ENCODE measurements at regions not wholly inside any gene's neighbourhood (a gene's known extent, or its start where the extent isn't known, plus 50 kb on each side); places are given as distances from the start of the nearest gene placed in this dataset.

DNA sequence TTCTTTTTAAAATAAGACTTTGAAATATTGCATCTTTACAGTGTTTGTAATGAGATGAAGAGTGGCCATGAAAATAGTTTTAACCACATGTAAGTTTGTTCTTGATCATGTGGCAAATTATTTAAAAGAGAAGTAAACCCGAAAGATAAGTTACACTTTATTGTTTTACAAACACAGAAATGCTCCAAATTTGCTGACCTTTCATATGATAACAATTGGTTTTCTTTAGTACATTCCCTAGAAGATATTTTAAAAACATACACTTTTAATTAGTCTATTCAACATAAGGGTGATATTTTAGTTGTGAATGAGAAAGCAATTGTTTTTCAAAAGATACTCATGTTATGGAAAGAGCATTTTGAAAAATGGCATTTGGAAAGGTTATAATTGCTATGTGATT lies 287.7 kb downstream of the PSAT1 start:
- Histone ChIP-seq H3K4me1 (ENCODE audit: low read length) (no peaks in the 10 kb centered on the region), H4K20me1 (ENCODE audit: insufficient read depth, low read length) (no peaks in the 10 kb centered on the region), H3K27me3 (replicated peaks; ENCODE audit: insufficient read depth, low read length) (no peaks in the 10 kb centered on the region), H3K79me2 (ENCODE audit: low read length) (no peaks in the 10 kb centered on the region), H2AFZ (ENCODE audit: low read length) (no peak overlapping the region), H3K4me3 (ENCODE audit: low read length) (no peak overlapping the region), H3K27ac (ENCODE audit: low read length) (no peak overlapping the region), H3K9ac (ENCODE audit: low read length) (no peak overlapping the region), H3K9me2 (replicated peaks; ENCODE audit: insufficient read depth, low read length) (no peaks in the 10 kb centered on the region), H3K9me3 (replicated peaks; ENCODE audit: insufficient read depth, low read length) (no peaks in the 10 kb centered on the region), H3K4me2 (ENCODE audit: low read depth, low read length) (no peak overlapping the region), H3K36me3 (replicated peaks; ENCODE audit: insufficient read depth, low read length) (no peaks in the 10 kb centered on the region), H3F3A (ENCODE audit: insufficient read depth, low read length) (no peaks in the 10 kb centered on the region)
- TF ChIP-seq EZH2 (optimal IDR thresholded peaks at IDR 0.05; ENCODE audit: low read depth, low read length) (no peak), CTCF (IDR thresholded peaks at IDR 0.05; ENCODE audit: low read length) (no peak), EZH2phosphoT487 (IDR thresholded peaks at IDR 0.05; ENCODE audit: low read length) (no peak)
- DNase-seq: no peak

DNA sequence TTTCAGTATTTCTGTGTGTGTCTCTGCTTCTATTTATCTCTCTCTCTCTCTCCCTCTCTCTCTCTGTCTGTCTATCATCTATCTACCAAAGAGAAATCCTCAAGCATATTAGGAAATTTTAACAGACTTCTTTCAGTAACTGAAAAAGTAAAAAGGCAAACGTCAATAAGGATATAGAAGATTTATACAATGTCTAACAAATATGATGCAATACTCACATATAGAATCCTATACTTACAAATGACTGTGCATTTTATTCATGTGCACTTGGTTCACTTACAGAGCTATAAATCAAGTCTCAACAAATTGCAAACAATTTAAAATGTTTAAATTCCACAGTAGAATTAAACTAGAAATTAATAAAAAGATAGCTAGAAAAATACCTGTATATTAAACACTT lies 289.0 kb downstream of the PSAT1 start:
- no peaks in the 10 kb centered on the region for H3K9me2 ChIP-seq (replicated peaks; ENCODE audit: insufficient read depth, low read length)
- no peak overlapping the region for H3K27ac ChIP-seq (ENCODE audit: low read length)
- H2AFZ ChIP-seq (ENCODE audit: low read length): no peak overlapping the region
- no peak for DNase-seq
- no peaks in the 10 kb centered on the region for H3K4me1 ChIP-seq (ENCODE audit: low read length)
- no peaks in the 10 kb centered on the region for H3K36me3 ChIP-seq (replicated peaks; ENCODE audit: insufficient read depth, low read length)
- H4K20me1 ChIP-seq (ENCODE audit: insufficient read depth, low read length): no peaks in the 10 kb centered on the region
- no peak for TF ChIP-seq EZH2 (optimal IDR thresholded peaks at IDR 0.05; ENCODE audit: low read depth, low read length)
- no peak for TF ChIP-seq EZH2phosphoT487 (IDR thresholded peaks at IDR 0.05; ENCODE audit: low read length)
- TF ChIP-seq CTCF (IDR thresholded peaks at IDR 0.05; ENCODE audit: low read length): no peak
- H3K4me2 ChIP-seq (ENCODE audit: low read depth, low read length): no peak overlapping the region
- no peaks in the 10 kb centered on the region for H3K79me2 ChIP-seq (ENCODE audit: low read length)
- H3K9me3 ChIP-seq (replicated peaks; ENCODE audit: insufficient read depth, low read length): no peaks in the 10 kb centered on the region
- no peak overlapping the region for H3K9ac ChIP-seq (ENCODE audit: low read length)
- no peak overlapping the region for H3K4me3 ChIP-seq (ENCODE audit: low read length)
- no peaks in the 10 kb centered on the region for H3K27me3 ChIP-seq (replicated peaks; ENCODE audit: insufficient read depth, low read length)
- no peaks in the 10 kb centered on the region for H3F3A ChIP-seq (ENCODE audit: insufficient read depth, low read length)

GRCh38 chr9:78590068-78590467 lies 293.1 kb downstream of the PSAT1 start:
- no peak overlapping the region for H3K9ac ChIP-seq (ENCODE audit: low read length)
- no peak for TF ChIP-seq EZH2phosphoT487 (IDR thresholded peaks at IDR 0.05; ENCODE audit: low read length)
- TF ChIP-seq EZH2 (optimal IDR thresholded peaks at IDR 0.05; ENCODE audit: low read depth, low read length): no peak
- no peak for TF ChIP-seq CTCF (IDR thresholded peaks at IDR 0.05; ENCODE audit: low read length)
- no peaks in the 10 kb centered on the region for H3K79me2 ChIP-seq (ENCODE audit: low read length)
- H3K27ac ChIP-seq (ENCODE audit: low read length): no peak overlapping the region
- H3K9me3 ChIP-seq (replicated peaks; ENCODE audit: insufficient read depth, low read length): no peaks in the 10 kb centered on the region
- H3K4me1 ChIP-seq (ENCODE audit: low read length): no peaks in the 10 kb centered on the region
- no peaks in the 10 kb centered on the region for H3K27me3 ChIP-seq (replicated peaks; ENCODE audit: insufficient read depth, low read length)
- no peaks in the 10 kb centered on the region for H3K9me2 ChIP-seq (replicated peaks; ENCODE audit: insufficient read depth, low read length)
- H3K4me2 ChIP-seq (ENCODE audit: low read depth, low read length): no peak overlapping the region
- no peaks in the 10 kb centered on the region for H3F3A ChIP-seq (ENCODE audit: insufficient read depth, low read length)
- no peak for DNase-seq
- no peaks in the 10 kb centered on the region for H3K36me3 ChIP-seq (replicated peaks; ENCODE audit: insufficient read depth, low read length)
- H2AFZ ChIP-seq (ENCODE audit: low read length): no peak overlapping the region
- no peak overlapping the region for H3K4me3 ChIP-seq (ENCODE audit: low read length)
- no peaks in the 10 kb centered on the region for H4K20me1 ChIP-seq (ENCODE audit: insufficient read depth, low read length)
